GM12878 (cell line): ENCODE measurements at regions not wholly inside any gene's neighbourhood (a gene's known extent, or its start where the extent isn't known, plus 50 kb on each side); places are given as distances from the start of the nearest gene placed in this dataset.

Experiments
- ATAC-seq: fragments of 200-7000 bp; cut with Tn5 transposase; 3 replicates; pipeline ENCODE4 v1.9.1; 2020; ENCODE audit warnings: mild to moderate bottlenecking, moderate library complexity
- BruUV-seq: library from RNA; stranded (reverse); fragments of 400-500 nt; replicated peaks from 2 replicates; lab custom pipeline; 2021; lab: Mats Ljungman, UMichigan
- CTCF ChIA-PET: fragments of 300-600 bp; sonication (Branson Sonifier 250); formaldehyde crosslinking; extraction: SDS; loops from one replicate; lab custom pipeline; 2021; ENCODE audit warnings: inconsistent platforms; lab: Yijun Ruan, JAX
- POLR2A ChIA-PET: fragments of 350-600 bp; formaldehyde crosslinking; extraction: SDS; loops from one replicate; lab custom pipeline; 2021; ENCODE audit warnings: inconsistent platforms; lab: Charles Lee
- RAD21 ChIA-PET: fragments of 300-600 bp; sonication (Branson Sonifier 250); formaldehyde crosslinking; loops from one replicate; lab custom pipeline; 2023; ENCODE audit warnings: antibody characterized with exemption; ENCODE audit not compliant: unreplicated experiment; lab: Charles Lee
- SMC1A ChIA-PET: fragments of 300-600 bp; sonication (Branson Sonifier 250); formaldehyde crosslinking; loops from one replicate; lab custom pipeline; 2023; ENCODE audit not compliant: unreplicated experiment, uncharacterized antibody; lab: Charles Lee
- DNase-seq: peaks from one replicate; pipeline ENCODE4 v3.0.0-alpha.2; 2011; ENCODE audit warnings: low read depth, low spot score
- FAIRE-seq: peaks from 3 replicates; lab custom pipeline; 2011; peaks lifted over from hg19 to GRCh38; lab: Jason Lieb, UNC
- H2AFZ ChIP-seq: 2 replicates; pipeline ENCODE4 v1.6.0; 2011; ENCODE audit warnings: low read depth, low read length, control low read depth; ENCODE audit not compliant: control insufficient read depth
- H3K27ac ChIP-seq: 2 replicates; pipeline ENCODE4 v1.5.1; 2011; ENCODE audit warnings: control low read depth; ENCODE audit not compliant: control insufficient read depth, insufficient read depth
- H3K27me3 ChIP-seq, 2 experiments: replicated peaks in 1 of 2; 2 replicates each; pipeline versions ENCODE4 v1.6.0 to v1.6.1; 2011; ENCODE audit warnings: low read length in 1 of 2; ENCODE audit not compliant: control insufficient read depth in 2 of 2, insufficient read depth in 2 of 2
- H3K36me3 ChIP-seq, 2 experiments: 2 replicates each; pipeline ENCODE4 v1.5.1; 2011; ENCODE audit warnings: low read length in 1 of 2; ENCODE audit not compliant: control insufficient read depth in 2 of 2, insufficient read depth in 2 of 2
- H3K4me1 ChIP-seq: 2 replicates; pipeline ENCODE4 v1.6.1; 2011; ENCODE audit warnings: mild to moderate bottlenecking, low read length, moderate library complexity, mixed read lengths; ENCODE audit not compliant: control insufficient read depth, insufficient read depth
- H3K4me2 ChIP-seq: 2 replicates; pipeline ENCODE4 v1.6.0; 2011; ENCODE audit warnings: control low read depth; ENCODE audit not compliant: control insufficient read depth, insufficient read depth
- H3K4me3 ChIP-seq: fragments of 200-600 bp; sonication (generic); 2 replicates; pipeline ENCODE4 v1.5.1; 2016
- H3K79me2 ChIP-seq: 2 replicates; pipeline ENCODE4 v1.6.0; 2011; ENCODE audit warnings: low read length; ENCODE audit not compliant: control insufficient read depth, insufficient read depth
- H3K9ac ChIP-seq: 2 replicates; pipeline ENCODE4 v1.8.0; 2011; ENCODE audit warnings: low read length, control low read depth, mixed read lengths; ENCODE audit not compliant: control insufficient read depth, insufficient read depth
- H3K9me3 ChIP-seq: replicated peaks from 3 replicates; pipeline ENCODE4 v1.5.1; 2011; ENCODE audit warnings: mild to moderate bottlenecking, low read length; ENCODE audit not compliant: control insufficient read depth, insufficient read depth
- H4K20me1 ChIP-seq: 2 replicates; pipeline ENCODE4 v1.6.0; 2011; ENCODE audit not compliant: control insufficient read depth, insufficient read depth
- BHLHE40 ChIP-seq, 2 experiments: fragments of 450-650 bp in 1 of 2; IDR thresholded peaks; 2 replicates each; pipeline ENCODE4 v1.6.1; 2011 to 2017; ENCODE audit warnings: low read depth in 2 of 2, borderline replicate concordance in 1 of 2, improper control_type of control experiment in 1 of 2, low read length in 1 of 2, mild to moderate bottlenecking in 1 of 2
- CUX1 ChIP-seq: IDR thresholded peaks from 2 replicates; pipeline ENCODE4 v1.6.1; 2012; ENCODE audit warnings: improper control_type of control experiment, low read depth, low read length; ENCODE audit not compliant: insufficient replicate concordance
- HDAC2 ChIP-seq: fragments of 200-600 bp; sonication (generic); IDR thresholded peaks from 2 replicates; pipeline ENCODE4 v1.6.1; 2017
- NKRF ChIP-seq: fragments of 450-650 bp; conservative IDR thresholded peaks from 2 replicates; pipeline ENCODE4 v1.6.1; 2017; ENCODE audit warnings: mild to moderate bottlenecking, moderate library complexity
- NRF1 ChIP-seq: conservative IDR thresholded peaks from 2 replicates; pipeline ENCODE4 v1.6.1; 2011; ENCODE audit warnings: mild to moderate bottlenecking, low read depth, low read length, improper control_type of control experiment
- PKNOX1 ChIP-seq: fragments of 450-650 bp; IDR thresholded peaks from 2 replicates; pipeline ENCODE4 v1.6.1; 2016; ENCODE audit warnings: mild to moderate bottlenecking
- RBBP5 ChIP-seq: fragments of 200-600 bp; sonication (generic); conservative IDR thresholded peaks from 2 replicates; pipeline ENCODE4 v1.6.1; 2016
- SKIL ChIP-seq: fragments of 450-650 bp; IDR thresholded peaks from 2 replicates; pipeline ENCODE4 v1.6.1; 2017; ENCODE audit warnings: mild to moderate bottlenecking, low read depth, inconsistent platforms; ENCODE audit not compliant: poor library complexity, severe bottlenecking
- SMAD1 ChIP-seq: fragments of 450-650 bp; IDR thresholded peaks from 2 replicates; pipeline ENCODE4 v1.6.1; 2018; ENCODE audit warnings: mild to moderate bottlenecking, low read depth; ENCODE audit not compliant: partially characterized antibody
- ZNF207 ChIP-seq: fragments of 450-650 bp; IDR thresholded peaks from 2 replicates; pipeline ENCODE4 v1.6.1; 2014; ENCODE audit warnings: antibody characterized with exemption, mild to moderate bottlenecking, borderline replicate concordance
- ZNF622 ChIP-seq: fragments of 450-650 bp; IDR thresholded peaks from 2 replicates; pipeline ENCODE4 v1.6.1; 2017; ENCODE audit warnings: mild to moderate bottlenecking, inconsistent platforms
- ZSCAN29 ChIP-seq: fragments of 450-650 bp; IDR thresholded peaks from 2 replicates; pipeline ENCODE4 v1.6.1; 2017; ENCODE audit warnings: mild to moderate bottlenecking, moderate library complexity
- WGBS: methylation state at CpG from one replicate; pipeline ENCODE4 v1.1.6; 2016; ENCODE audit warnings: low lambda C conversion rate; ENCODE audit not compliant: insufficient replicate concordance, insufficient coverage; ENCODE audit errors: missing lambda C conversion rate; 5-methylcytosine and 5-hydroxymethylcytosine counted together
- in situ Hi-C: fragments of 300-500 bp; cut with MboI; formaldehyde crosslinking; loops from 9 replicates; pipeline ENCODE4 v1.14.3; 2018; ENCODE audit warnings: mixed read lengths
- intact Hi-C: fragments of 100-400 bp; cut with micrococcal nuclease; formaldehyde crosslinking; loops from one replicate; pipeline ENCODE4 v1.14.2; 2022; ENCODE audit not compliant: unreplicated experiment

GRCh38 chr2:139825726-139826125 is 1045.5 kb upstream of the NXPH2 start (continued):
- TF ChIP-seq SKIL: no peak

GRCh38 chr2:139819273-139819796 is 1039.1 kb upstream of the NXPH2 start:
- no peak overlapping the region for H3K9ac ChIP-seq
- in situ Hi-C loops: no loop called here
- no peak overlapping the region for H3K4me3 ChIP-seq
- CTCF ChIA-PET: no interaction called here
- ATAC-seq (no peak), DNase-seq (no peak), FAIRE-seq (no peak)
- no peaks in the 10 kb centered on the region for H4K20me1 ChIP-seq
- 2% methylated on average over 2 of the region's 2 CpGs for WGBS
- intact Hi-C loops: no loop called here
- POLR2A ChIA-PET: no interaction called here
- no peaks in the 10 kb centered on the region for H3K4me1 ChIP-seq
- no peak overlapping the region for H3K27ac ChIP-seq
- H3K27me3 ChIP-seq: no peaks in the 10 kb centered on the region
- H2AFZ ChIP-seq: no peak overlapping the region
- H3K4me2 ChIP-seq: no peak overlapping the region
- H3K79me2 ChIP-seq: no peaks in the 10 kb centered on the region
- BruUV-seq: no TSS peak
- RAD21 ChIA-PET: no interaction called here
- SMC1A ChIA-PET: no interaction called here
- H3K36me3 ChIP-seq: no peaks in the 10 kb centered on the region
- no peaks in the 10 kb centered on the region for H3K9me3 ChIP-seq
- no peak for TF ChIP-seq BHLHE40 (IDR thresholded peaks at IDR 0.05; ENCODE audit: borderline replicate concordance in 1 of 2, low read depth in 2 of 2, low read length in 1 of 2)
- no peak for TF ChIP-seq PKNOX1
- TF ChIP-seq SMAD1: no peak
- no peak for TF ChIP-seq NKRF
- TF ChIP-seq HDAC2: no peak
- TF ChIP-seq CUX1: no peak
- no peak for TF ChIP-seq RBBP5
- TF ChIP-seq ZSCAN29: no peak
- no peak for TF ChIP-seq NRF1
- no peak for TF ChIP-seq ZNF622
- TF ChIP-seq ZNF207: no peak
